ENCODE measurements at regions not wholly inside any gene's neighbourhood (a gene's known extent, or its start where the extent isn't known, plus 50 kb on each side); places are given as distances from the start of the nearest gene placed in this dataset.

DNA sequence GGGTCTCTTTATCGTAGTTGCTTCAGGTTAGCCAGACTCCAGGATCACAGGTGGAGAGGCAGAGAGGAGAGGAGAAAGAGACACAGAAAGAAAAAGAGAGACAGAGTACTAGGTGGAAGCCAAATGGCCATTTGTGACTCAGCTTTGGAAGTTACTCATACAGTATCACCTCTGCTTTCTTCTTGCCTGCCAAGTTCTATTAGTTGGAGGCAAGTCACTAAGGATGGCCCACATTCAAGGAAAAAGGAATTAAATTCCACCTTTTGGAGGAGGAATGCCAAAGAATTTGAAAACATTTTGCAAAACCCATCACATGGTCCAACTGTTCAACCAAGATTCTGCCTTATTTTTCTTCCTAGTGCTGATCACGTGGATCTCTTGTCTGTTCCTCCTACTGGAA is 291.1 kb downstream of the CHL1 start:
- no peak for DNase-seq (ENCODE audit: low read depth in 1 of 2, low spot score in 1 of 2)
- TF ChIP-seq JUND (IDR thresholded peaks at IDR 0.05; ENCODE audit: low read depth), result no peak
- in situ Hi-C loops (cut with HindIII; ENCODE audit: low pct_unique_long_range_greater_than_20kb, low sequenced_read_pairs), result no loop called here

DNA sequence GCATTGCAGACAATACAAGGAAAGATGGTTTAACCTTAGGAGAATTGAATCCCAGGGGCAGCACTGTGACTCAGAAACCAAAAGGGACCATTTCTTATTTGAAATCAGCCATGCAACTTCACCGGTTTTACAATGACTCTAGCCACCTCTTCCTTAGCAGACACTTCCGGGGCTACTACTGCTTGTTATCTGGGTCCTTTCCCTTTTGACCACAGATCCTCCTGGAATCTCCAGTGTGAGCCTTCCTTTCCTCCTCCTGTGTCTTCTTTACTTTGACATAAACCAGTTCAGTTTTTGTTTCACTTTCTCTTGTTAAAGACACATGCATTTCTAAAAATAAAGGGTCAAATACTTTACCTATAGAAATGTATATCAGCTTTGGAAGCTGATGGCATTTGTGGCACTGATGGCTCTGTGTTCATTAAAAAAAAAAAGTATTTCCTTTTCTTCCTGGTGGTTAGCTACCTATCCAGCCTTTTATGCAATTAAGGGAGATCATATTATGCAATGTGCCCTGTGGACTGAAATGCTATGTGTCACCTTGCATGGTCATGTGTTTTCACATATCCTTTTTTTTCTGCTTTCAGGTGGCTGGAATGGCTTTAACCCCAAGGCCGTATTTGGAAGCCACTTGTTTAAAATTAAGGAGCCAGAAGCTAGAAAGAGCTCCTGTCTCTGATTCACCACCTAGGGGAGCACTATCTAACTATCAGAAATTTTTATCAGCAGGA is 296.2 kb downstream of the CHL1 start:
- in situ Hi-C loops (cut with HindIII; ENCODE audit: low pct_unique_long_range_greater_than_20kb, low sequenced_read_pairs), result no loop called here
- no peak for TF ChIP-seq JUND (IDR thresholded peaks at IDR 0.05; ENCODE audit: low read depth)
- DNase-seq (ENCODE audit: low read depth in 1 of 2, low spot score in 1 of 2), result no peak

DNA sequence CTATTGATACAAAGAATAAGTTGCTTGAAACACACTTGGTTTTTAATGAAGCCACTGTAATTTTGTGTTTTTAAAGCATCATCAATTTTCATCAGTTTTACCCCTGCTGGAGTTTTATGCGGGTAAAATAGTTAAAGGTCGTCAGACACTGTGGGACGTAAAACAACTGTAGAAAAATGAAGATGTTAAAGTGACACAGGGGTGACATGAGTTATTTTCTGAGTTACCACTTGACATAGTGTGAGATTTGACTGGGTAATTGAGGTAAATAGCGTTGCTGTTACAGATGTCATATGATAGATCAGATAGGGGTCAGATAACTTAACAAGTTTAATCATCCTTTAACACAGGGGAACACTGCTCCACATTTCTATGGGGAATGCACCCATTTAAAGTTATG is 297.6 kb downstream of the CHL1 start:
- no peak for TF ChIP-seq JUND (IDR thresholded peaks at IDR 0.05; ENCODE audit: low read depth)
- DNase-seq (ENCODE audit: low read depth in 1 of 2, low spot score in 1 of 2), result no peak
- in situ Hi-C loops (cut with HindIII; ENCODE audit: low pct_unique_long_range_greater_than_20kb, low sequenced_read_pairs), result no loop called here

DNA sequence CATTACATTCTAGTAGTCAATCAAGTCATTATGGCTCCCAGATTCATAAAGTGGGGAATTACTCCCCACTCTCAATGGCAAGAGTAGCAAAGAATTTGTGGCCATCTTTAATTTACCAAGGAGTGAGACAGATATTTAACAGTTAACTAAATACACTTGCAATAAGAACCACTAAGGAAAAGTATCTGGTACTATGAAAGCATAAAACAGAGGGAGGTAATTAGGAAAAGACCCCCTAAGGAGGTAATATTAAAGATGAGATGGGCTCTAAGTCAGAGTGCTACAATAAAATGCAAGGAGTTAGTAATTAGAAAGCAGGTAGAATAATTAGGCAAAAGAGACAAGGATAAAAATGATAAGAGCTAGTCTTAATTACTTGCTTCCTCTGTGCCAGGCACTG is 301.9 kb downstream of the CHL1 start:
- in situ Hi-C loops (cut with HindIII; ENCODE audit: low pct_unique_long_range_greater_than_20kb, low sequenced_read_pairs), result no loop called here
- TF ChIP-seq JUND (IDR thresholded peaks at IDR 0.05; ENCODE audit: low read depth), result no peak
- DNase-seq (ENCODE audit: low read depth in 1 of 2, low spot score in 1 of 2), result no peak

DNA sequence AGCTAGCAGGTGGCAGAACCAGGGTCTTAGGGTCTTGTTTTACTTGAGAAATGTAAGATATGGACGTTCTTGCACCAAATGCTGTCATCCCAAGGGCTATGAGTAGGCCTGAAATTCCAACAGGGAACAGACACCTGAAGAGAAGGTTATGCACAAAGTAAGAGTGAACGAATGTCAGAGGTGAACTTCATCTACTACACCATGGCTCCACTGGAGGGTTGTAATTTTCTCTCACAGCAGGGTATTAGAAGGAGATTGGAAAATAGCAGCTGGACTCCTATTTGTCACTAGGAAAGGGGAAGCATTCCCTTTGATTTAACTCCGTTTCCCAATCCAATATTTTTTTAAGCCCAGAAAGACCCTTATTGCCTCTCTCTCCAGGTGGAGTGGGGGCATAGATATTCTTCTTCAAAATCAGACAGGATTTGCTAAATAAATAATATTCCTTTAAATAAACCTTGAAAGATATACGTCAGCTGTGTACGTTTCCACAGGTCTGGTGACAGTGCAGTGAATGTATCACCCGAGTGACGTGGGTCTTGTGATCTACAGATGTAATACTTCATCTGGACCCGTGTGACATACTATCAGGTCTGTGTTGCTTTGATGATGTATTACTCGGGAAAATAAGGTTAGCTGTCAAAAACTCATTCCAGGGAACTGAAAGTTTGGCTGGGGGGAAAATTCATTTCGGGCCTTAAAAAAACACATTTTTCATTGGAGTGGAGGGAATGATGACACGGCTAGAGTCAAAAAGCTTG is 302.6 kb downstream of the CHL1 start:
- in situ Hi-C loops (cut with HindIII; ENCODE audit: low pct_unique_long_range_greater_than_20kb, low sequenced_read_pairs), result no loop called here
- DNase-seq (ENCODE audit: low read depth in 1 of 2, low spot score in 1 of 2), result no peak
- no peak for TF ChIP-seq JUND (IDR thresholded peaks at IDR 0.05; ENCODE audit: low read depth)

DNA sequence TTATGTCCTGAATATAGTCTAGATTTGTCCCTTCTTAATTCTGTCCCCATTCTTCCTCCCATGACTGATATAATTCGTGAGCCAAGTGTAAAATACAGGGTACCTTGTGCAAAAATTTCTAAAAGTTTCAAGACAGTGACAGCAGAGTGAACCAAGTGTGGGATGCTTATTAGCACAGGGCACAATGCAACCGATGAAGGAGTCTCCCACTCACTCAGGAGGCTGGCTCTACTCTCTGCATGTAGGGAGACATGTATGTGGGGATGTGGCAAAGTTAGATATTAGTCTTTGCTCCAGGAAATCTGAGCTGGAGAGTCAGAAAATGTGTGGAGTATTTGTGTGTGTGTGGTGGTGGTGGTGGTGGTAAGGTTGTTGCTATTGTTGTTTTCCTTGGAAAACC is 305.9 kb downstream of the CHL1 start:
- no peak for TF ChIP-seq JUND (IDR thresholded peaks at IDR 0.05; ENCODE audit: low read depth)
- in situ Hi-C loops (cut with HindIII; ENCODE audit: low pct_unique_long_range_greater_than_20kb, low sequenced_read_pairs), result no loop called here
- no peak for DNase-seq (ENCODE audit: low read depth in 1 of 2, low spot score in 1 of 2)

DNA sequence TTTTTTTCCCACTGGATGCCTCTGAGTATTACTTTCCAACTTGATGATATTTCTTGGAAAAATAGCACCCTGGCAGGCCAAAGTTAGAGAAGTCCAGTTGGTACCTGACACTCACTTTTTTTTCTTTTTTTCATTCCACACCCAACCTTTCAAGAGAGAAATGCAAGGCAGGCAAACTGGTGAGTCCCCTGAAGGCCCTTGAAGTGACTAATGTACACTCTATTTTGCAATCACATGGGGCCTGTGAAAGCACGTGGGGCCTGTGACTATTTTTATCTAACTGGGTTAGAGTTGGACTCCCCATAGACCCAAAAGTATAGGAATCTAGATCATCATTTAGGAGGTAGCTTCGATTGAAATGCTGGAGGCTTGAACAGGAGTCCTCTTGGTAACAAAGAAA is 316.7 kb downstream of the CHL1 start:
- in situ Hi-C loops (cut with HindIII; ENCODE audit: low pct_unique_long_range_greater_than_20kb, low sequenced_read_pairs), result no loop called here
- no peak for DNase-seq (ENCODE audit: low read depth in 1 of 2, low spot score in 1 of 2)
- no peak for TF ChIP-seq JUND (IDR thresholded peaks at IDR 0.05; ENCODE audit: low read depth)

DNA sequence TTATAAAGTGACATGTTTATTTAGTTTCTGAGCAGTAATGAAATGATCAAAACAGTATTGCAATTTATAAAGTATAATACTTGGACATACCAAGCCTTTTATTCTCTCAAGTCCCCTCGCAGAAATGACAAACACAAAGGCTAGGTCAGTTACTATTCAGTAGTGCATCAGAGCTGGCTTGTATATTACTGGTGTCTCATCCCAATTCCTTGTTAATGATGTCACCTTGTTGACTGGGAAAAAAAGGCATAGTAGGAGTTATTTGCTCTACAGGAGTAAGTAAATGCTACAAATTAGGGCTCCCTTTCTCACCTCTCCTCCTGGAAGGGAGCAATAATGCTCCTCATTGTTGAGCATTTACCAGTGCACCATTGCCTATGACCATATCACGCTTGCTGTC is 317.6 kb downstream of the CHL1 start:
- DNase-seq (ENCODE audit: low read depth in 1 of 2, low spot score in 1 of 2), result no peak
- in situ Hi-C loops (cut with HindIII; ENCODE audit: low pct_unique_long_range_greater_than_20kb, low sequenced_read_pairs), result no loop called here
- TF ChIP-seq JUND (IDR thresholded peaks at IDR 0.05; ENCODE audit: low read depth), result no peak

- no peak for DNase-seq (ENCODE audit: low read depth in 1 of 2, low spot score in 1 of 2)
- in situ Hi-C loops (cut with HindIII; ENCODE audit: low pct_unique_long_range_greater_than_20kb, low sequenced_read_pairs), result no loop called here
- no peak for TF ChIP-seq JUND (IDR thresholded peaks at IDR 0.05; ENCODE audit: low read depth)
Measured at GRCh38 chr3:519026-519425, 322.5 kb downstream of the CHL1 start.

DNA sequence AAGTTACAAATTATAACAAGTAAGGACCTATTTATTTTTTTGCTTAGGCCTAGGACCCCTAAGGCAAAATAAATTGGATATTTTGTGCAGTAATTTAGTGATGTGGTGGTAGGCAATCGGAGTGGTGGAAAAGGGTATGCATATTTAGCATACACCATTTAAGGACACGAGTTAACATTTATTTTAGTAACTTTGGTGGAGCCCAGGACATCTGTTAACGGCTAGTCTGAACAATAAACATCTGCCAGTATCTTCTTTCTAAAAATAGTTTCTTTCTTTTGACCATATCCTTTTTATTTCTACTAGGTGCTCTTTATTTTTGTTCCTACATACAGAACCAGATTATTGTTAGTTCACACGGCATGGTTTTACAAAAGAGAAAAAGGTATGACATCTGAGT is 326.3 kb downstream of the CHL1 start:
- DNase-seq (ENCODE audit: low read depth in 1 of 2, low spot score in 1 of 2), result no peak
- in situ Hi-C loops (cut with HindIII; ENCODE audit: low pct_unique_long_range_greater_than_20kb, low sequenced_read_pairs), result no loop called here
- no peak for TF ChIP-seq JUND (IDR thresholded peaks at IDR 0.05; ENCODE audit: low read depth)

DNA sequence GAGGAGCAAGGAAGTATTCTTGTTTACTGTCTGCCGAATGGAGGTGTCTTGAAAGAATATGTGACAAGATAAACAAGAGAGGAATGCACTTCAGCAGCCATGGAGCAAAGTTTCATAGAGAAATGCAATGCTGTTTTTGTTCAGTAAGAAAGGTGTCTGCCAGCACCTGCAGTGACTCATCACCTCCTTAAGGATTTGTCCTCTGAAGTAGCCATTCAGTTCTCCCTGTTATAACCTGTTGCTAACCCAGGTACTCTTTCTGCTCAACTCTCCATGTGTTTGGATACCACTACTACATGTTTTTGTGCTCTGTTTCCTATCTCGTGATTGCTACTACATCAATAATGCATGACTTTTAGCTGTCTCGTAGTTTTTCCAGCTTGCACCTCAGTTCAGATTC is 328.9 kb downstream of the CHL1 start:
- peak in 1 of 2 experiments; percentile 42 for DNase-seq (ENCODE audit: low read depth in 1 of 2, low spot score in 1 of 2)
- TF ChIP-seq JUND (IDR thresholded peaks at IDR 0.05; ENCODE audit: low read depth), result no peak
- in situ Hi-C loops (cut with HindIII; ENCODE audit: low pct_unique_long_range_greater_than_20kb, low sequenced_read_pairs), result no loop called here

- peak in 1 of 2 experiments; percentile 31 for DNase-seq (ENCODE audit: low read depth in 1 of 2, low spot score in 1 of 2)
- in situ Hi-C loops (cut with HindIII; ENCODE audit: low pct_unique_long_range_greater_than_20kb, low sequenced_read_pairs), result no loop called here
- TF ChIP-seq JUND (IDR thresholded peaks at IDR 0.05; ENCODE audit: low read depth), result no peak
Measured at GRCh38 chr3:535566-536416, 339.2 kb downstream of the CHL1 start.

DNA sequence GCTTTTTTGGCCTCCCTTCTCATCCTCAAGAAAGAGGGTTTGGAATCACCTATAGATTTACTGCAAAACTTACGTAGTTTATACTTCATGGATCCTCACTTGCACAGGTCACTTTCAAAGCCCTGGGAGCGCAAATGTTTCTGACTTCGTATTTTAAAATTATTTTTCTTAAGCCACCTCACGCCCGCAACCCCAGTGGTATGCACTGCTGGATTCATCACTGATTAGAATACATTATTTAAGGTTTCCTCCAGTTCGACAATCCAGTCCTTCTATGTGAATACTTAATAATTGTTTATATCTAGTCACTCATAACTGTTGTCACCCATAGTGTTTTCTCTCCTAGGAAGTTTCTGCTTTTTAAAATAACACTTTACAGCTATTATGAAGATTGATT is 339.9 kb downstream of the CHL1 start:
- in situ Hi-C loops (cut with HindIII; ENCODE audit: low pct_unique_long_range_greater_than_20kb, low sequenced_read_pairs), result no loop called here
- TF ChIP-seq JUND (IDR thresholded peaks at IDR 0.05; ENCODE audit: low read depth), result no peak

More for the DNA sequence above, 339.9 kb downstream of the CHL1 start:
- no peak for DNase-seq (ENCODE audit: low read depth in 1 of 2, low spot score in 1 of 2)
